MM.1S (cell line): ENCODE measurements at regions not wholly inside any gene's neighbourhood (a gene's known extent, or its start where the extent isn't known, plus 50 kb on each side); places are given as distances from the start of the nearest gene placed in this dataset.

Experiments used
- DNase-seq: peaks from one replicate; pipeline ENCODE4 v3.0.0-alpha.2; 2015
- H2AFZ ChIP-seq: fragments of 300-600 bp; sonication (generic); 2 replicates; pipeline ENCODE4 v1.6.0; 2016; ENCODE audit warnings: antibody characterized with exemption, low read length
- H3F3A ChIP-seq: fragments of 300-600 bp; sonication (generic); 2 replicates; pipeline ENCODE4 v1.6.1; 2016; ENCODE audit warnings: mild to moderate bottlenecking, antibody characterized with exemption, low read length, moderate library complexity, mixed read lengths; ENCODE audit not compliant: insufficient read depth
- H3K27ac ChIP-seq: fragments of 300-600 bp; sonication (generic); 2 replicates; pipeline ENCODE4 v1.5.1; 2016; ENCODE audit warnings: mild to moderate bottlenecking, low read length
- H3K27me3 ChIP-seq: fragments of 300-600 bp; sonication (generic); replicated peaks from 2 replicates; pipeline ENCODE4 v1.6.0; 2016; ENCODE audit warnings: low read length; ENCODE audit not compliant: insufficient read depth
- H3K36me3 ChIP-seq: fragments of 300-600 bp; sonication (generic); replicated peaks from 2 replicates; pipeline ENCODE4 v1.6.1; 2016; ENCODE audit warnings: mild to moderate bottlenecking, low read length, mixed read lengths; ENCODE audit not compliant: insufficient read depth
- H3K4me1 ChIP-seq: fragments of 300-600 bp; sonication (generic); 2 replicates; pipeline ENCODE4 v1.6.1; 2016; ENCODE audit warnings: low read length, mixed read lengths
- H3K4me2 ChIP-seq: fragments of 300-600 bp; sonication (generic); 2 replicates; pipeline ENCODE4 v1.6.0; 2016; ENCODE audit warnings: low read depth, low read length
- H3K4me3 ChIP-seq: fragments of 300-600 bp; sonication (generic); 2 replicates; pipeline ENCODE4 v1.5.1; 2016; ENCODE audit warnings: low read length, mixed read lengths
- H3K79me2 ChIP-seq: fragments of 300-600 bp; sonication (generic); 2 replicates; pipeline ENCODE4 v1.6.1; 2016; ENCODE audit warnings: mixed run types, low read length, mixed read lengths
- H3K9ac ChIP-seq: fragments of 300-600 bp; sonication (generic); 2 replicates; pipeline ENCODE4 v1.6.1; 2016; ENCODE audit warnings: low read length, mixed read lengths
- H3K9me2 ChIP-seq: fragments of 300-600 bp; sonication (generic); replicated peaks from 2 replicates; pipeline ENCODE4 v1.6.1; 2016; ENCODE audit warnings: mild to moderate bottlenecking, low read length, mixed read lengths; ENCODE audit not compliant: insufficient read depth
- H3K9me3 ChIP-seq: fragments of 300-600 bp; sonication (generic); replicated peaks from 2 replicates; pipeline ENCODE4 v1.6.1; 2016; ENCODE audit warnings: mild to moderate bottlenecking, low read length, mixed read lengths; ENCODE audit not compliant: insufficient read depth
- H4K20me1 ChIP-seq: fragments of 300-600 bp; sonication (generic); 2 replicates; pipeline ENCODE4 v1.6.1; 2016; ENCODE audit warnings: mild to moderate bottlenecking, low read length, moderate library complexity, mixed read lengths; ENCODE audit not compliant: insufficient read depth
- EZH2 ChIP-seq: fragments of 300-600 bp; sonication (generic); optimal IDR thresholded peaks from 2 replicates; pipeline ENCODE3; 2017; ENCODE audit warnings: low read depth, mild to moderate bottlenecking, antibody characterized with exemption, low read length, mixed read lengths
- EZH2phosphoT487 ChIP-seq: fragments of 300-600 bp; sonication (generic); IDR thresholded peaks from 2 replicates; pipeline ENCODE4 v1.6.1; 2018; ENCODE audit warnings: antibody characterized with exemption, low read length
- TF ChIP-seq, protein P1 (sequence below): fragments of 300-600 bp; sonication (generic); IDR thresholded peaks from 2 replicates; pipeline ENCODE4 v1.5.1; 2016; ENCODE audit warnings: antibody characterized with exemption, low read length, mixed read lengths

DNA sequence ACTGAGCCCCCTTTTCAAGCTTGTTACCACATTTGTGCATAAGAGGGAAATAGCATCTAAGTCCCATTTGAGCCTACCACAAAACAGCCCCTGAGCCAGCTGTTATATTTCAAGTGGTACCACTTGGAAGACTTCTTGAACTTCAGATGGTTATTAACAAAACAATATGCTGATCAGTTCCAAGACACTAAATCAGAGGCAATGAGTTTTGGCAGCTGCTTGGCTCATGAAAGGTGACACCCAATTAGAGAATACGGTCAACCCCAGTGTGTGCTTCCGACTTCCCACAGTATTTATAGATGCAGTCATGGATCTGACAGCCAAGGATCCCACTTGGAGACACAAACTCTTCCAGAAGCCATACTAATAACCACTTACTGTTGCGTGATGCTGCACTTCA, 469.6 kb upstream of the PPP2R3A start:
- Histone ChIP-seq H4K20me1 (no peaks in the 10 kb centered on the region), H3K79me2 (no peaks in the 10 kb centered on the region), H2AFZ (no peak overlapping the region), H3K4me1 (peaks cover 19% of the 10 kb centered on the region), H3K36me3 (no peaks in the 10 kb centered on the region), H3K9me3 (no peaks in the 10 kb centered on the region), H3K9me2 (no peaks in the 10 kb centered on the region), H3K9ac (no peak overlapping the region), H3F3A (peaks cover 4% of the 10 kb centered on the region; the same call in 1 of the 2 replicates), H3K27ac (no peak overlapping the region), H3K27me3 (no peaks in the 10 kb centered on the region), H3K4me3 (no peak overlapping the region), H3K4me2 (no peak overlapping the region)
- TF ChIP-seq EZH2 = no peak
- no peak for TF ChIP-seq EZH2phosphoT487
- TF ChIP-seq, protein P1, sequence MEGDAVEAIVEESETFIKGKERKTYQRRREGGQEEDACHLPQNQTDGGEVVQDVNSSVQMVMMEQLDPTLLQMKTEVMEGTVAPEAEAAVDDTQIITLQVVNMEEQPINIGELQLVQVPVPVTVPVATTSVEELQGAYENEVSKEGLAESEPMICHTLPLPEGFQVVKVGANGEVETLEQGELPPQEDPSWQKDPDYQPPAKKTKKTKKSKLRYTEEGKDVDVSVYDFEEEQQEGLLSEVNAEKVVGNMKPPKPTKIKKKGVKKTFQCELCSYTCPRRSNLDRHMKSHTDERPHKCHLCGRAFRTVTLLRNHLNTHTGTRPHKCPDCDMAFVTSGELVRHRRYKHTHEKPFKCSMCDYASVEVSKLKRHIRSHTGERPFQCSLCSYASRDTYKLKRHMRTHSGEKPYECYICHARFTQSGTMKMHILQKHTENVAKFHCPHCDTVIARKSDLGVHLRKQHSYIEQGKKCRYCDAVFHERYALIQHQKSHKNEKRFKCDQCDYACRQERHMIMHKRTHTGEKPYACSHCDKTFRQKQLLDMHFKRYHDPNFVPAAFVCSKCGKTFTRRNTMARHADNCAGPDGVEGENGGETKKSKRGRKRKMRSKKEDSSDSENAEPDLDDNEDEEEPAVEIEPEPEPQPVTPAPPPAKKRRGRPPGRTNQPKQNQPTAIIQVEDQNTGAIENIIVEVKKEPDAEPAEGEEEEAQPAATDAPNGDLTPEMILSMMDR = no peak
- no peak for DNase-seq

DNA sequence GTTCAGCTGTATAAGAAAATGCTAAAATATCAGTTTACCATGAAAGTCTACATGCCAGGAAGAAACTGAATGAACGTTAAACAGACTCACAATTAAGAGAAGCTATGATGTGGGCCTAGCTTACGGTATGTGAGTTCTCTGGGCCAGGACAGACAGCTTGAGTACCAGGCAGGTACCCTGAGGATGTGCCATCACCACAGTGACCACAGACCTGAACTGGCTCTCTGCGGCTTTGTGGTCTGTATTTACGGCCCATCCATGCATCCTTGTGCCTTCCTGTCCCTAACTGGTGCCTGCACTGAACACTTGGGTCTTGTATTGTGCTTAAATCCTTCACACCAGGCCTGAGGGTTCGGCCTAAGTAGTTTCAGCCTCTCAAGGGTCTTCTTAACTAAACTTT, 467.5 kb upstream of the PPP2R3A start:
- no peak for DNase-seq
- Histone ChIP-seq H3K27me3 (no peaks in the 10 kb centered on the region), H3K36me3 (no peaks in the 10 kb centered on the region)

DNA sequence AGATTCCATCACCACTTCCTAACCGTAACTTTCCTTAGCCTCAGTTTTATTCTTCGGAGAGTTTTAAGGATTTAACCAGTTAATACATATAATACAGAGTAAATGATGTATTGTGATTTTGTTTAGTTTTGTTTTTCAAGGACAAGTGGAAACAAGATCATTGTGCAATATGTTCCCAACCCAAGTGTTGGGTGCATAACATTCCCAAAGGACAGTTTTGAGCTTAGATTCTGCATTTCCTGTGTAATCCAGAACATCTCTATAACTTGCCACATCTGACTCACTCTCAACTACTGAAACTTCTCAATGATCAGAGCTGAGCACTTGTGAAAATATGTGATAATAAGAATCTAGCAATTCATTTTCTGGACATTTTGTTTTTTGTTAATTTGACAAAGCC, 466.1 kb upstream of the PPP2R3A start:
- peak overlapping the region; percentile 38; the same call in 1 of the 2 replicates for H3K27ac ChIP-seq
- H3F3A ChIP-seq = peaks cover 4% of the 10 kb centered on the region; the same call in 1 of the 2 replicates
- H3K36me3 ChIP-seq = no peaks in the 10 kb centered on the region
- peak overlapping the region; percentile 44; the same call in 1 of the 2 replicates for H3K4me2 ChIP-seq
- DNase-seq = no peak
- no peaks in the 10 kb centered on the region for H4K20me1 ChIP-seq
- H3K27me3 ChIP-seq = no peaks in the 10 kb centered on the region
- H3K4me3 ChIP-seq = 0 out of 2 replicates have a peak overlapping the region, but pooled peaks have one; percentile 2
- TF ChIP-seq EZH2phosphoT487 = no peak
- TF ChIP-seq, protein P1 = no peak
- no peak for TF ChIP-seq EZH2
- no peaks in the 10 kb centered on the region for H3K9me3 ChIP-seq
- peaks cover 19% of the 10 kb centered on the region for H3K4me1 ChIP-seq
- no peaks in the 10 kb centered on the region for H3K9me2 ChIP-seq
- H3K79me2 ChIP-seq = no peaks in the 10 kb centered on the region
- H2AFZ ChIP-seq = no peak overlapping the region
- no peak overlapping the region for H3K9ac ChIP-seq

More for the DNA sequence above, 467.5 kb upstream of the PPP2R3A start:
- Histone ChIP-seq H3F3A (peaks cover 4% of the 10 kb centered on the region; the same call in 1 of the 2 replicates), H3K4me1 (peaks cover 19% of the 10 kb centered on the region), H2AFZ (no peak overlapping the region), H3K4me3 (no peak overlapping the region), H3K9me2 (no peaks in the 10 kb centered on the region), H3K79me2 (no peaks in the 10 kb centered on the region), H3K9me3 (no peaks in the 10 kb centered on the region), H4K20me1 (no peaks in the 10 kb centered on the region), H3K27ac (no peak overlapping the region), H3K9ac (no peak overlapping the region), H3K4me2 (no peak overlapping the region)
- TF ChIP-seq EZH2phosphoT487 (no peak), EZH2 (no peak)
- TF ChIP-seq, protein P1 = no peak
